HG03571 (cell line): ENCODE measurements at regions not wholly inside any gene's neighbourhood (a gene's known extent, or its start where the extent isn't known, plus 50 kb on each side); places are given as distances from the start of the nearest gene placed in this dataset.

Experiments used
- ATAC-seq: cut with Tn5 transposase; IDR thresholded peaks from one replicate; pipeline ENCODE4 v1.9.1; 2021; ENCODE audit not compliant: unreplicated experiment

GRCh38 chr10:78312197-78313047, 278.8 kb downstream of the RPS24 start:
- ATAC-seq, result no peak

DNA sequence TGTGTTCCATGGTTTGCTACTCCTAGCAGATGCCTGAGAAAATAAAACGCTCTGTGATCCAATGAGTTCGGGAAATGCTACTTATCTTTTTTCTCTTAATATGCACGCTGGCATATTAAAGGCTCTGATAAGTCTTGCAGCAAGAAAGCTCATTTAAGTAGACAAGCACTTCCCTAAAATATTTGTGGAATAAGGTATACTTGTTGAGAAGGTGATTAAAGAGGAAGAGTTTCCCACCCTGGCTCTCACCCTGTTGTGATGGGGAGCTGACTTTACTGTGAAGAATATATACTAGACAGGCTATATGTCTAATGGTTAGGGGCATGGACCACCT, 279.4 kb downstream of the RPS24 start:
- no peak for ATAC-seq

DNA sequence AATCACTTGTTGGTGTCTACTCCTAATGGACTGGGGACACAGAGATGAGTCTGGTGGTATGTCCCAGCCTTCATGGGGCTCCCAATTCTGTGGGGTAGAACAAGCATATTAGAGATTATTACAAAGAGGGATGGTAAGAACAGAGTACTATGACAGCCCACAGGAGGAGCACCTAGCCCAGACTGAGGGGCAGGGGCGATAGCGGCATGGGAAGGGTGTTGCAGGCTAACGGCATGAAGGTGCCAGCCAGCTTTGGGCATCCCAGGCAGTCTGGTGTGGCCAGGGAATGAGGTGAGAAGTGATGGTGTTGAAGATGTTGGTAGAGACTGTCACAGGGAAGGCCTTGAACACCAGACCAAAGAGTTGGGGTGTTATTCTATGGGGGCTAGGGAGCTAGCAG, 280.0 kb downstream of the RPS24 start:
- ATAC-seq, result no peak

DNA sequence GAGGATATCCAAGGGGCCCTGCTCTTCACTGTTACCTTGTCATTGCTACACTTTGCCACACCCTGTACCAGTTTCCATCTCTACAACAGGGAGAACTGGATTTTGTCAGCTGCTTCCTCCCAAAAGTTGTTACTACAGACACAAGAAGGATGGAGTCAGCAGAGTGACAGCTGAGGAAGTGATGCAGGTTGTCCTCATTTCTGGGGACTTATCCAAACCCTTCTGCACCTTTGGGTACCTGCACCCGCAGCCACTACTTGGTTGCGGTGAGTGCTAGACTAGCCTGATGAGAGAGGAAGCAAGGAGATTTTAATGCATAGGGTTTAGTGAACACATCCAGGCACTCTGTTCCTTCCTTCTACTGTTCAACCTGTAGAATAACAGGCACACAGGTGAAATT, 281.0 kb downstream of the RPS24 start:
- ATAC-seq, result no peak

DNA sequence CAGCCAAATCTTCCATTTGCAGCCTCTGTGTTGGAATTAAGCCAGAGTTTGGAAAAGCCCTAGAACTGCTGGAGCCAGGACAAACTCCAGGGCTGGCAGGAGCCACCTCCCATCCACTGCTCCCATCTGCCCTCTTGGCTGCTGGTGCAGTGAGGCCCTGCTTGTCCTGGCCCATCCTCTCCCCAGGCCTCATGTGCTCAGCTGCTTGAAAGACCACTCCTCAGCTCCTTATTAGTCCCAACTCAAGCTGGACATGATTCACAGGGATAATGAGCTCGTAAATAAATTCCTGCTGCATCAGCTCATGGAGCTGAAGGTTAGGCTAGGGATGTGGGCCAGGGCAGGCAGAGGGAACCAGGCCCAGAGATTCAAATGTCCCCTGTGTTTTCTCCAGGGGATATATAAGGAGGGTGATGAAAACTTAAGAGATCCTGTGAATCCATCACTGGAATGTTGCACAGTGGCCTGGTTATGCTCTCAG, 282.8 kb downstream of the RPS24 start:
- no peak for ATAC-seq

GRCh38 chr10:78318305-78318704, 284.6 kb downstream of the RPS24 start:
- ATAC-seq, result no peak

- ATAC-seq, result no peak
These were observed 285.7 kb downstream of the RPS24 start for GRCh38 chr10:78319371-78319770.

DNA sequence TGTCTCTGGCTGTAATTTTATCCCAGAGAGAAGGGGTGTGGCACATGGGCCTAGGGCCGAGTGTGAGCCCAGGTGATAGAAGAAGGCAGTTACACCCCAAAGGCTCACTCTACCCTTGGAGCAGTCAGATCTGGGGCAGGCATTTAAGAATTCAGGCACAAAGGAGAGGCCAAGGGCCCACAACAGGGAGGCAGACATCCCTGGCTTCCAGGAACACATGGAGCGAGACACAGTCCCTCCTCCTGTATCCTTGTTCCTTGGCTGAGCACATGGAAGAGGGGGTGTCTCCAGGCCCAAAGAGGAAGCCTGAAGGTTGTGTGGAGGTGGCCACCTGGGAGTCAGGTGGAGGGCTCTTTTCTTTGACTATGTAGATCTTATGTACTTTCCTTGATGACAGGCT, 286.2 kb downstream of the RPS24 start:
- ATAC-seq, result no peak

DNA sequence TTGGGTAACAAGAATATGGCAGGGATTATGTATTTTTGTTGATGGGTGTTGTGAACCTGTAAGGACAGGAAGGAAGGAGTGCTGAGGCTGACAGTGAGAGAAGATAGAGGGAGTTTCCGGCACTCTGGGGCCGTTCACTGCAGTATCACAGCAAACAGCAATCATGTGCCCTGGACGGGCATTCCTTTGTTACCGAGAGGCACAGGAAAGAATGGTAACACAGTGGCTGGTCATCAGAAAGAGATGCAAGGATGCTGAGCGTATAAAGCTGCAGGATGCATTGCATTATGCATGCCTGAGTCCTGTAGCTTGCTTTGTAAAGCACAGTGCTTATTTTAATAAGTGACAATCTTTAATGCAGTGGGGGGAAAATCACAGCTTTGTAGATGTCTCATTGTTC, 286.8 kb downstream of the RPS24 start:
- ATAC-seq, result no peak

DNA sequence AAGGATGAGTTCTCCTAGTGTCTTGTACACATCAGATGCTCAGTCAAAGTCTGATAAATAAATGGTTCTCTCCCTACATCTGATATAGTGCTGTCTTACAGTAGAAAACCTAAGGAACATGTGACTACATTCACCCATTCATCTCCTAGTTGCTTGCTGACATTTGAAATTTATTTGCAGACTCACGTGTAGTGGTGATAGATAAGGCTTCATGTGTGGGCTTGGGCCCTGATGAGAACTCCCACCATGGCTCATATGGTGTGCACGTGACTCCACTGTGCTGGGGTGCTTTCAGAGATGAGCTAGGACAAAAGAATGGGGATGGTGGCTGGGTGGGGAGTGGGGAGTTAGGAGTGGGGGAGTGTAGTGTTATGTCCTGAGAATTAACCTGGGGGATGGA, 287.3 kb downstream of the RPS24 start:
- no peak for ATAC-seq

GRCh38 chr10:78321500-78321899, 287.8 kb downstream of the RPS24 start:
- no peak for ATAC-seq

GRCh38 chr10:78326372-78326771, 292.7 kb downstream of the RPS24 start:
- no peak for ATAC-seq

DNA sequence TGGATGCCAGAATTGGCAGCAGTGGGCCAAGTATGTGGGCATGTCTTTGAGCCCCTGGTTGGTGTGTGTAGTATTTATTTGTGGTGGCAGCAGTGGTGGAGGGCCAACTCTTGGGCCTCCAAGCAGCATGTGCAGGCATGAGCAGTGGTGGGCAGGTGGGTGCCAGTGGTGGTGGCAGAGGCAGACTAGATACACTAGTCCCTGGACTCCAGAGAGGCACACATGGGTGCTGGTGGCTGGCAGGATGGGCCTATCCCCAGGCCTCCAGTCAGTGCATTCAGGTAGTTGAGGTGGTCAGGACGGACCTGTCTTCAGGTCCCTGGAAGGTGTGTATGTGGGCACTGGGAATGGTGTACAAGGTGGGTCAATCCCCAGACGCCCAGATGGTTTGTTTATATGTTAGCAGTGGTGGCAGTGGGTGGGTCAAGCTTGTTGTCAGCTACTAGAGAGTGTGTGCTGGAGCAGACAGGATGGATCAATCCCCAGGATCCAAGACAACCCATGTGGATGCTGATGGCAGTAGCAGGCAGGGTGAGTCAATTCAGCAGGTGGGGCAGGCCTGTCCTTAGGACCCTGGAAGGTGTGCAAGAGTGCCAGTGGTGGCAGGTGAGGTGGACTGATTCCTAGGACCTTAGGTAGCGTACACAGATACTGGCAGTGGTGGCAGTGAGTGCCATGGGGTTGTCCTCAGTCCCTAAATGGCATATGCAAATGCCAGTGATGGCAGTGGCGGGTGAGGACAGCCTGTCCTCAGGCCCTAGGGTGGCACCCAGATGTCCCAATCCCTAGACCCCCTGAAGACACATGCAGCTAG, 294.3 kb downstream of the RPS24 start:
- no peak for ATAC-seq

DNA sequence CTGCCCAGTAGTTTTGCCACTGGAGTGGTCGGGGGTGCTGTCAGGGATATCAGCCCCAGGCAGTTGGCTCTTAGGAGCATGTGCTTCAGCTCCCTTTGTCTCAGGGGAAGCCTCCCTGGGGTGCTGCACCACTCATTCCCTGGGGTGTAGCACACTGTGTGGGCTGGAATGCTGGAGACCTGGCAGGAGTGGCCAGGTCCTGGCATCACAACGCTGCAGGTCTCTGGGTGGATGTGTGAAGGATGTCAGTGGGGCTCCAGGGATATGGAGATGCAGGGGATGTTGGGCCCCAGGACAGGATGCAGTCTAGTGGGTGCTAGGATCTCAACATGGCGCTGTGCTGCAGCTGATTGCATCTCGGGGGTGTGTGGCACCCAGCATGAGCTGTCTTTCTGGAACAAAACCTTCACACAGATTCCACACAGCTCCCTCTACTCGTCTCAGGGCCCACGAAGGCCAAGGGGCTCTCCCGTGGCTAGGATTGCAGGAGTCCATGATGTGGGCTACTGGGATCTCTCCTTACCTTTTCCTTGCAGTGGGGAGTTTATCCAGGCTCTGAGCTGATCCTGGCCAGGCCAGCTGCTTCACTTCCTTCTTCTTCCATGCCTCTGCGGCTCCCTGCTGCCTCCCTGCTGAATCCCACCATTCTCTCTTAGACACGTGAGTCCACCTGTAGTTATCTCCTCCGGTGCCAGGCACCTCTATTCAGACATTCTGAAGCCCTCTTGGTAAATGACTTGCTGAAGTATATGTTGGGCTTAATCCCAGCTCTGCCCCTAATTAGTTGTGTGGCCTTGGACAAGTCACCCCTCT, 295.1 kb downstream of the RPS24 start:
- ATAC-seq, result no peak

- no peak for ATAC-seq
These were observed 297.2 kb downstream of the RPS24 start for GRCh38 chr10:78330884-78331283.

- ATAC-seq, result no peak
These were observed 297.8 kb downstream of the RPS24 start for GRCh38 chr10:78331391-78331922.

- ATAC-seq, result no peak
These were observed 298.3 kb downstream of the RPS24 start for GRCh38 chr10:78332012-78332411.

DNA sequence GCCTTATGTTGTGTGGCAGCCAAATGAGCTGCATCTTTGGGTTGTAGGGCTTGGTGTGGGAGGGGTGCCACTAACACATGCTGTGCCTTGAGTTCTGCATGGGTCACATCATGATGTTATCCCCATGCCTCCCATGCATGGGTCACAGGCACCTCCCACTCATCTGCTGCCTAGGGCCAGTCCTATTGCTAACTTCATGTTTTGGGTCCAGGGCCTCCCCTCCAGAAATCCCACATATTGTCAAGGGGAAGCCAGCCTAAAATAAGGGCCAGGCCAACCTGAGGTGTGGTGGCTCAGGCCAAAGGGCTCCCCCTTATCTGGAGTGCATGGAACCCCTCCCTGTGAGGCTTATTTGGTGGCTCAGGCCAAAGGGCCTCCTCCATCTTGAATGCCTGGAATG, 299.0 kb downstream of the RPS24 start:
- ATAC-seq, result no peak

GRCh38 chr10:78333362-78334143, 299.9 kb downstream of the RPS24 start:
- ATAC-seq, result no peak

DNA sequence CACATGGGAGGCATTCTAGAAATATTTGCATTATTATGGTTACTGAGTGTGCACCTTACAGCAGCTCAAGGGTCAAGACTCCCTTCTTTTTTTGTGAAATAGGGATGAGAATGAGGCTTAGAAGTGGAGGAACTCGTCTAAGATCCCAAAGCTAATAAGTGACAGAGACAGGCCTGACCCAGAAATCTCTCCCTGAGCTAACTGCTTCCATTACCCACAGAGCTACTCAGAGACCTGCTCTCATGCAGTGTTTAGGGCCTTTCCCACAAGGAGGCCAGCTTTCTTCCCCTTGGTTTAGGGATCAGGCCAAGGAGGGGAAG, 301.7 kb downstream of the RPS24 start:
- no peak for ATAC-seq
